Activated B cell treated with CpG ODN at 0.5 μM for 24 hours (primary cell): ENCODE measurements at regions not wholly inside any gene's neighbourhood (a gene's known extent, or its start where the extent isn't known, plus 50 kb on each side); places are given as distances from the start of the nearest gene placed in this dataset.

ENCODE experiments used
- ATAC-seq: fragments of 200-7000 bp; cut with Tn5 transposase; one replicate; pipeline ENCODE4 v1.10.0; 2021; ENCODE audit warnings: low read depth, mild to moderate bottlenecking, moderate library complexity
- CTCF ChIA-PET: fragments of 350-600 bp; sonication (Branson Sonifier 250); formaldehyde crosslinking; loops from one replicate; lab custom pipeline; 2021; ENCODE audit warnings: antibody characterized with exemption; lab: Charles Lee
- POLR2A ChIA-PET: fragments of 350-600 bp; sonication (Branson Sonifier 250); formaldehyde crosslinking; loops from one replicate; lab custom pipeline; 2021; ENCODE audit warnings: antibody characterized with exemption; lab: Charles Lee
- DNase-seq: peaks from one replicate; pipeline ENCODE4 v3.0.0; 2022
- H3K27ac Mint-ChIP-seq: one replicate; pipeline ENCODE4 v1.8.0; 2020; ENCODE audit warnings: mixed read lengths
- H3K27me3 Mint-ChIP-seq: one replicate; pipeline ENCODE4 v1.8.0; 2021; ENCODE audit warnings: mixed read lengths
- H3K36me3 Mint-ChIP-seq: one replicate; pipeline ENCODE4 v1.8.0; 2021; ENCODE audit warnings: low read depth, mixed read lengths
- H3K4me1 Mint-ChIP-seq: one replicate; pipeline ENCODE4 v1.8.0; 2021; ENCODE audit warnings: mixed read lengths
- H3K4me3 Mint-ChIP-seq: one replicate; pipeline ENCODE4 v1.8.0; 2020; ENCODE audit warnings: mild to moderate bottlenecking, mixed read lengths
- H3K9me3 Mint-ChIP-seq: one replicate; pipeline ENCODE4 v1.8.0; 2020; ENCODE audit warnings: mixed read lengths
- intact Hi-C: fragments of 100-400 bp; cut with micrococcal nuclease; formaldehyde crosslinking; loops from one replicate; pipeline ENCODE4 v1.15.1; 2024
- TF ChIP-seq, protein P1 (sequence below): fragments of 200-600 bp; IDR thresholded peaks from one replicate; pipeline ENCODE4 v1.8.0; 2022; ENCODE audit warnings: antibody characterized with exemption, mild to moderate bottlenecking

- Mint-ChIP-seq H3K4me1 (no peaks in the 10 kb centered on the region), H3K27me3 (no peaks in the 10 kb centered on the region), H3K9me3 (peaks cover 3% of the 10 kb centered on the region), H3K36me3 (no peaks in the 10 kb centered on the region), H3K27ac (no peak overlapping the region), H3K4me3 (no peak overlapping the region)
- TF ChIP-seq, protein P1, sequence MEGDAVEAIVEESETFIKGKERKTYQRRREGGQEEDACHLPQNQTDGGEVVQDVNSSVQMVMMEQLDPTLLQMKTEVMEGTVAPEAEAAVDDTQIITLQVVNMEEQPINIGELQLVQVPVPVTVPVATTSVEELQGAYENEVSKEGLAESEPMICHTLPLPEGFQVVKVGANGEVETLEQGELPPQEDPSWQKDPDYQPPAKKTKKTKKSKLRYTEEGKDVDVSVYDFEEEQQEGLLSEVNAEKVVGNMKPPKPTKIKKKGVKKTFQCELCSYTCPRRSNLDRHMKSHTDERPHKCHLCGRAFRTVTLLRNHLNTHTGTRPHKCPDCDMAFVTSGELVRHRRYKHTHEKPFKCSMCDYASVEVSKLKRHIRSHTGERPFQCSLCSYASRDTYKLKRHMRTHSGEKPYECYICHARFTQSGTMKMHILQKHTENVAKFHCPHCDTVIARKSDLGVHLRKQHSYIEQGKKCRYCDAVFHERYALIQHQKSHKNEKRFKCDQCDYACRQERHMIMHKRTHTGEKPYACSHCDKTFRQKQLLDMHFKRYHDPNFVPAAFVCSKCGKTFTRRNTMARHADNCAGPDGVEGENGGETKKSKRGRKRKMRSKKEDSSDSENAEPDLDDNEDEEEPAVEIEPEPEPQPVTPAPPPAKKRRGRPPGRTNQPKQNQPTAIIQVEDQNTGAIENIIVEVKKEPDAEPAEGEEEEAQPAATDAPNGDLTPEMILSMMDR, result no peak
- intact Hi-C loops, result no loop called here
- CTCF ChIA-PET, result no interaction called here
- ATAC-seq (no peak), DNase-seq (no peak)
- POLR2A ChIA-PET, result no interaction called here
Measured at GRCh38 chr7:153935095-153935494, 117.1 kb upstream of the DPP6 start.

GRCh38 chr7:153938451-153938850 is 113.7 kb upstream of the DPP6 start:
- H3K27ac Mint-ChIP-seq, result no peak overlapping the region
- ChIA-PET POLR2A (no interaction called here), CTCF (no interaction called here)
- H3K4me1 Mint-ChIP-seq, result no peaks in the 10 kb centered on the region
- H3K36me3 Mint-ChIP-seq, result no peaks in the 10 kb centered on the region
- H3K9me3 Mint-ChIP-seq, result no peaks in the 10 kb centered on the region
- no peaks in the 10 kb centered on the region for H3K27me3 Mint-ChIP-seq
- intact Hi-C loops, result no loop called here
- DNase-seq, result no peak
- TF ChIP-seq, protein P1, result no peak
- ATAC-seq, result no peak
- no peak overlapping the region for H3K4me3 Mint-ChIP-seq

- TF ChIP-seq, protein P1, result no peak
- H3K4me3 Mint-ChIP-seq, result no peak overlapping the region
- H3K27me3 Mint-ChIP-seq, result no peaks in the 10 kb centered on the region
- no peaks in the 10 kb centered on the region for H3K9me3 Mint-ChIP-seq
- DNase-seq (no peak), ATAC-seq (no peak)
- no peak overlapping the region for H3K27ac Mint-ChIP-seq
- no peaks in the 10 kb centered on the region for H3K4me1 Mint-ChIP-seq
- CTCF ChIA-PET, result no interaction called here
- no peaks in the 10 kb centered on the region for H3K36me3 Mint-ChIP-seq
- POLR2A ChIA-PET, result no interaction called here
- intact Hi-C loops, result no loop called here
Measured at GRCh38 chr7:153939177-153939576, 113.0 kb upstream of the DPP6 start.

- intact Hi-C loops, result no loop called here
- ATAC-seq, result no peak
- Mint-ChIP-seq H3K4me3 (no peak overlapping the region), H3K27me3 (no peaks in the 10 kb centered on the region), H3K4me1 (no peaks in the 10 kb centered on the region), H3K27ac (no peak overlapping the region), H3K9me3 (no peaks in the 10 kb centered on the region), H3K36me3 (no peaks in the 10 kb centered on the region)
- ChIA-PET POLR2A (no interaction called here), CTCF (no interaction called here)
- TF ChIP-seq, protein P1, result no peak
- DNase-seq, result no peak
Measured at GRCh38 chr7:153939654-153940053, 112.5 kb upstream of the DPP6 start.

DNA sequence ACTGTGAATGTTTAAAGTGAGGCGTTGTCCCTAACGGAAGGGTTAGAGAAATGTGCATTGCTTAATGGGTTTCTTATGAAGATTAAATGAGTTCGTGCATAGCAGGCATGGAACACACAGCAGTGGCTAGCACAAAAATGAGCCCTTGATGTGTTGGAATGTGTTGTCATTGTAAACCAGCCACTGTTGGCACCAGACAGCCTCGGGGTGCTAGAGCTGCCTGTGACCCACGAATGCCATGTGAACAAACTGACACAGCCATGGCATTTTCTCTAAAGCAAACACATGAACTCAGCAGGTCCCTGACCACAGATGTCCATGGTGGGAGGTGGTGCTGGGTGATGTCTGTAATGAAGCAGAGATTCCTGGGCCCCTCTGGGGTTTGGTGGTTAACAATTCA is 111.1 kb upstream of the DPP6 start:
- no peaks in the 10 kb centered on the region for H3K27me3 Mint-ChIP-seq
- TF ChIP-seq, protein P1, result no peak
- no peaks in the 10 kb centered on the region for H3K36me3 Mint-ChIP-seq
- ChIA-PET CTCF (no interaction called here), POLR2A (no interaction called here)
- no peaks in the 10 kb centered on the region for H3K9me3 Mint-ChIP-seq
- intact Hi-C loops, result no loop called here
- no peak overlapping the region for H3K27ac Mint-ChIP-seq
- DNase-seq (no peak), ATAC-seq (no peak)
- no peak overlapping the region for H3K4me3 Mint-ChIP-seq
- H3K4me1 Mint-ChIP-seq, result no peaks in the 10 kb centered on the region
